ENCODE measurements at regions not wholly inside any gene's neighbourhood (a gene's known extent, or its start where the extent isn't known, plus 50 kb on each side); places are given as distances from the start of the nearest gene placed in this dataset.
A peak's percentile ranks its signal among the peaks of the same experiment; 100 is the strongest.
"Not testable (repeated sequence)": the region's sequence is repeated elsewhere in the genome, so short reads cannot be mapped to it uniquely, and the experiment has no call there.

DNA sequence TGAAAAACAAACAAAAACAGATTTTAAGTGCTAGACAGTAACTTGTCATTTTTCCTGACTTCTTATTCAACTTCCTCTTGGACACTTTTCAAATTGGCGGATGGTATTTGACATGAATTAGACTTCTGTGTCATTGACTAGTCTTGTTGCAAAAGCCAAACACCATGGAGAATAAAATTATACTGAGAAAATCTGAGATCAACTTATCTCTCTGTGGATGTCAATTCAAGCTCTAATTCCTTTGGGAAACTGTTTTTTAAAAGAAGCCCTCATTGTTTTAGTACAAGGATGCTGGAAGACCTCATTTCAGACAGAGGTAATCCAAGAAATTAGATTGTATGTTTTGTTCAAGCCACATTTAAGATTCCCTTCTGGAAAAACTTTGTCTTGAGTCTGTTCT lies 831.0 kb downstream of the SEMA5A start:
- no peak for DNase-seq (ENCODE audit: low read depth)

DNA sequence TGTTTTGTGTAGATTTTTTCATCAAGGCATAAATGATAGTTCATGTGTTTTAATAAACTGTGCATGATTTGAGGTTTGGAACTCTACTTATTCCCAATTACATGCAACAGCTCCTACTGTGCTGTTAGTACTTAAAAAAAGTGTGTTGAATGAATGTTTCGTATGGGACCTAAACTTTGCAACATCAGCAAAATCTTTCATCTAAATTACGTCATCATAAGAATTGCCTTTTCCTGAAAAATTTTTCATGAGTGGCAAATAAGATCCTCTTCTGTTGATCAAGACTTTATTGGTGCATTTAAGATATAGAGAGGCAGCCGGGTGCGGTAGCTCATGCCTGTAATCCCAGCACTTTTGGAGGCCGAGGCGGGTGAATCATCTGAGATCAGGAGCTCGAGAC lies 826.1 kb downstream of the SEMA5A start:
- no peak for DNase-seq (ENCODE audit: low read depth)

DNA sequence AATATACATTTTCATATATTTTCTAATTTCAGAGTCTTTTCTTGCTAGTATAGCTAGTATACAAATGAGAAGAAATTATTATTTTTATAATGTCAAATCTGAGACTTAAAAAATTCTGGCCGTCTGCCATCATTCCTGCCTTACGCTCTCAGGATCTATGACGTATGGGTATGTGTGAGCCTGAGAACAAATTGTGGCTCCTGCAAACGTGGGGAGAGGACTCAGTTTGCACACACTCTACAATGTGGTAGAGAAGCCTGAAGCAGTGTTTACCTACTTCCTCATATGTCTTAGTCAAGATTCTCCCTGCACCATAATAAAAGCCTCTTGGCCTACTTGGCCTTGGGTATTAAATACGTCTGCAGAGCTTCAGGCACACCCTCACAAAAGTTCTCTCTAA lies 825.4 kb downstream of the SEMA5A start:
- DNase-seq (ENCODE audit: low read depth), result no peak

DNA sequence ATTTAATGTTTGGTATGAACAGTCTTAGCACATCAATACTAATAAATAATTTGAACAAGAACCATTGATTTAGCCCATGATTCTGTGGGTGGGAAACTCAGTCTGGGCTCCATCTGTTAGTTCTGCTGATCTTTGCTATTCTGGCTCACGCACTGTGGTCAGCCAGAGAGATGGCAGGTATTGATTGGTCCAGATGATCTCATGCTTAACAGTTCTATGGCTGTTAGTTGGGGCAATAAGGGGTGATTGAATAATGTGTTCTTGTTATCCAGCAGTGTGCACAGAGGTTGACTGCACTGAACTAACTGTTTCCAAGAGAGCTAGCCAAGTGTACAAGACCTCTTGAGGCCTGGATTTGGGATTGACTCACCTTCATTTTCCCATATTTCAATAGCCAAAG lies 824.3 kb downstream of the SEMA5A start:
- no peak for DNase-seq (ENCODE audit: low read depth)

DNA sequence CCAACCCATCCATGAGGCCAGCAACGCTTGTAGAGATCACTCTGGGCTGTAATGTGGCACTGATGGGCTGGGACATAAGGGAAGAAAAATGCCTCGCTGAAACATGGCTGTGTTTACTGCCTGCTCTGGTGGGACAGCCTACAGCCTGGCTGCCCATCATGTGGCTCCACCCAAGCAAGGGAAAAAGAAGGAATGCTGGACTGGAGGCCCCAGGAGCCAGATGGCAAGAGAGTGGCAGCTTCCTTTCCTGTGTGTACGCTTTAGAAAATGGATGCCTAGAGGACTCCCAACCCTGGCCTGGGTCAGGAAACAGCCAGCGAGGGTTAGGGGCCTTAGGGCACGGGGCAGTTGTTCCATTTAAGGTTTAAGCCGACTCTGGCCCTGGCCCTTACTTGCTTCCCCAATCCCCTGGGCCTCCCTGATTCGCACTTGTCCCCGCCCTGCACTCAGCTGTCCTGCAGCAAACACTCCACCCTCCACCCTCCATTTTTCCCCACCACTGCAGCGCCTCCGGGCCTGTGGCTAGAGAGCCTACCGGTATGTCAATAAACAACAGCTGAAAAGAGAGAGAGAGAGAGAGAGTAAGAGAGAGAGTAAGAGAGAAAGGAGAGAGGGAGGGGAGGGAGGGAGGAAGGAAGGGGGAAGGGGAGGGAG lies 819.4 kb downstream of the SEMA5A start:
- DNase-seq (ENCODE audit: low read depth), result no peak

DNA sequence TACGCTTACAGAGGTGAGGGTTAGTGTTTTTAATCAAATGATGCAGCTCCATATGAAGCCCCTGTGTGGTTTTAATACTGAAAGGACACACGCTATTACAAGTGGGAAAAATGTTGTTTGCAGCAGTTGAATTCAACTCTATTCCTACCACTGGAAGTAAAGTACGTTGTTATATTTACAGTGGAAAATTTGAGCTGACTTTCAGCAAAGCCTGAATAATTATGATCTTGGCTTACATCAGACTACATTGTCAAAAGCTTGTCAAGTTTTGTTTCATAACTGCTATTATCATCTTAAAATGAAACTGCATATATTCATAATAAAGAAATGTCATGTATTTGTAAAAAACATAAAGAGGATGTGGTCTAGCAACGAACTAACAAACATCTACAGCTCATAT lies 818.5 kb downstream of the SEMA5A start:
- DNase-seq (ENCODE audit: low read depth), result peak; percentile 36

DNA sequence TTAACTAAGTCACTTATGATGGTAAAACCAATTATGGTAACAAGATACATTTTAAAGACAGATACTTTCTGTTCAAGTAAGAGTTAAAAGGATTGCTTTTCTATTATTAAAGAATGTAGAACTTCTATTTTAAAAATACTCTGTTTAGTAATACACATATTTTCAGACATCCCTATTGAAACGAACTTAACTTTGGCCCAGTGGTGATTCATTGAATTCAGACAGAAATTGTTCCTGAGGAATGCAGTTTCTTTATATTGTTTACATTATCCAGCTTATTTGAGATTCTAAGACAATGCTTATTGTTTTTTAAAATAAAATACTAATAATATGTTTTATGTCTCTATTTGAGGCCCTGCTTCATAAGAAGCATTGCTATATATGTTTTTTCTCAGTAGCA lies 816.4 kb downstream of the SEMA5A start:
- peak; percentile 39 for DNase-seq (ENCODE audit: low read depth)

DNA sequence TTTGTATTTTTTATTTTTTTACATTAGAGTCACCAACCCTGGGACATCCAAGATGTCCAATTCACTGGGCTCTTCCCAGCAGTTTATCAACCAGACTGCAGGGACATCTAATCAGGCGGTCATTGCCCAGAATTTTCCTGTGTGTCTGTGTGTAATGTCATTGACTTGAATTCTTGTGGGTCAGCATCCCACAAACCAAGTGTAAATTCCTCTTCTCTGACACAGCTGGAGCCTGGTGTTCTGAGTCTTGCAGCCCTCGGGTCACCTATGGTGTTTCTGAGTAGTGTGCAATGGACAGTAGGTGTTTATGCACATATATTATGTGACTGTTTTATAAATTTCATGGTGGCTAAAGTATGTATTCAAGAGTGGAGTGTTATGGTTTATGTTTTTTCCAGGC lies 815.7 kb downstream of the SEMA5A start:
- DNase-seq (ENCODE audit: low read depth), result peak; percentile 22

DNA sequence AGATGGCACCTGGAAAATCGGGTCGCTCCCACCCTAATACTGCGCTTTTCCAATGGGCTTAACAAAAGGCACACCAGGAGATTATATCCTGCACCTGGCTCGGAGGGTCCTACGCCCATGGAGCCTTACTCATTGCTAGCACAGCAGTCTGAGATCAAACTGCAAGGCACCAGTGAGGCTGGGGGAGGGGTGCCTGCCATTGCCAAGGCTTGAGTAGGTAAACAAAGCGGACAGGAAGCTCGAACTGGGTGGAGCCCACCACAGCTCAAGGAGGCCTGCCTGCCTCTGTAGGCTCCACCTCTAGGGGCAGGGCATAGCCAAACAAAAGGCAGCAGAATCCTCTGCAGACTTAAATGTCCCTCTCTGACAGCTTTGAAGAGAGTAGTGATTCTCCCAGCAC lies 814.8 kb downstream of the SEMA5A start:
- DNase-seq (ENCODE audit: low read depth), result not testable (repeated sequence)

DNA sequence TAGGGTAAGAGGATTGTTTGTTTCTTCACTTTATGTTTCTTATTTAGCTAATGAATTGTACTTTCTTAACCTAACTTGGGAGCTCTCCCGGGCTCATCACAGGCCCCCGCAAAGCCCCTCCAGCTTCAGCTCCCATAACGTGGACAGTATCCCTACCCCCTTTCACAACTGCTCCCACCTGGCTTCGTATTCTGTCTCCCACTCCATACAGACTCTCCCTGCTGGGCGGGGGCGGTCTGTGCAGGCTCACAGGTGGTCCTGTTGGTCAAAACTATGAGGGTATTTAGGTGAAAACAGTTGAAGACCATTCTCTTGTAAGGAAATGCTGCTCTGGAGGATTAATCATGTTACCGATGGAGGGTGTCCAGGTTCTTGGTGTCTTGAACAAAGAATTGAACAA lies 805.3 kb downstream of the SEMA5A start:
- no peak for DNase-seq (ENCODE audit: low read depth)

DNA sequence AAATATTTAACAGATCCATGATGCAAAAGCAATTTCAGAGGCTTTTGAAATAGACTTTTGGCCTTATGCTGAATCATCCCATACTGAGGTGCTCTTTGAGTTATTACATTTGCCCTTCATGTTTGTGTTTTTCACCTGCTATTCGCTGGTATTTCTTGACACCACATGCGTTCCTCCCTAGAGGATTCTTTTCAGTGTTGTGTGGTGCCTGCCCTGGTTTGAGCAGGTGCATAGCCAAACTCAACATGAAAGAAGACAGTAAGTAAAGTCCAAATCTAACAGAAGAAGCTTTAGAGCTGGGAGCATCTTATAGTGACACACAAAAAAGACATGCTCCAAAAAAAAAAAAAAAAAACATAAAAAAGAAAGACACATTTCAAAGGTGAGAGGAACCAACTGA lies 796.3 kb downstream of the SEMA5A start:
- no peak for DNase-seq (ENCODE audit: low read depth)

DNA sequence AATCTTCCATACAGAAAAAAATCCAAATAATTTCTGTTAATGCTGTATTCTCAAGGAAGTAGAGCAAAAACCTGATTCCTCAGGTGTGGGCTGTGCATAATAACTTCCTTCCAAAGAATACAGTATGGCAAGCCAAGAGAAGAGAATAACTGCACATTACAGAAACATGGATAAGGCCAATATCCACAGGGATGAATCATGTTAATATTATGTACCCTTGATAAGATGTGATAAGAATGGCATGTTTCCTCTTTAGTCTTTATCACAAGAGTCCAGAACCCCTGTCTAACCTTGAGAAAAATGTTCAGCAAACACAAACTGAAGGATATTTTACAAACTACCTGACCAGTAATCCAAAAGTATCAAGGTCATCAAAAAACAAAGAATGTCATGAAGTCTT lies 795.8 kb downstream of the SEMA5A start:
- no peak for DNase-seq (ENCODE audit: low read depth)

DNA sequence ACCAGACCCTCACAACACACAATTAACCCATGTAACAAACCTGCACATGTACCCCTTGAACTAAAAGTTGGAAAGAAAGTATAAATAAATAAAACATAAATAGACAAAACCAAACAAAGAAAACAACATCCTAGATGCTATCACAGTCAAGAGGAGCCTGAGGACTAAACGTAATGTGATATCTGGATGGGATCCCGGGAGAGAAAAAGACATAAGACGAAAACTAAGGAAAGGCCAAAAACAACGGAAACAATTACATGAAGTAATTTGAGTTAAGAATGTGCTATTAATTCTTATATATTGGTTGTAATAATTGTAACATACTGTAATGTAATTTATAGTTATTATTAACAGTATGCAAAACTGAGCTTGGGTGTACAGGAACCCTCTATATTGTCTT lies 793.9 kb downstream of the SEMA5A start:
- DNase-seq (ENCODE audit: low read depth), result peak; percentile 48

DNA sequence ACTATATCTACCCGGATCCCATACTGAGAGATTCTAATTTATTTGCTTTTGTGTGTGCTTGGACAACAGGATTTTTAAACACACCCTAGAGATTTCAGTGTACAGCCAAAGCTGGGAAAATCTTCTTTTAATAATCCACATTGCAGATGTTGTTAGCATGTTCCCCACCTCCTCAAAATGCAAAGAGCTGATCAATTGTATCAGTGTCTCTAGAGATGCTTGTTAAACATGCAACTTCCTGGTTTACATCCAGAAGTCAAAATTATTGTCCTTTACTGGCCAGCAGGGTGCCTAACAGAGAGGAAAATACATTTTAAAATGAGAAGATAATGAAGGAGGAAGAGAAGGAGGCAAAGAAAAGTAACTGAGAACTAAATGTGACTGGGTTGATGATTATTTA lies 793.3 kb downstream of the SEMA5A start:
- DNase-seq (ENCODE audit: low read depth), result no peak

DNA sequence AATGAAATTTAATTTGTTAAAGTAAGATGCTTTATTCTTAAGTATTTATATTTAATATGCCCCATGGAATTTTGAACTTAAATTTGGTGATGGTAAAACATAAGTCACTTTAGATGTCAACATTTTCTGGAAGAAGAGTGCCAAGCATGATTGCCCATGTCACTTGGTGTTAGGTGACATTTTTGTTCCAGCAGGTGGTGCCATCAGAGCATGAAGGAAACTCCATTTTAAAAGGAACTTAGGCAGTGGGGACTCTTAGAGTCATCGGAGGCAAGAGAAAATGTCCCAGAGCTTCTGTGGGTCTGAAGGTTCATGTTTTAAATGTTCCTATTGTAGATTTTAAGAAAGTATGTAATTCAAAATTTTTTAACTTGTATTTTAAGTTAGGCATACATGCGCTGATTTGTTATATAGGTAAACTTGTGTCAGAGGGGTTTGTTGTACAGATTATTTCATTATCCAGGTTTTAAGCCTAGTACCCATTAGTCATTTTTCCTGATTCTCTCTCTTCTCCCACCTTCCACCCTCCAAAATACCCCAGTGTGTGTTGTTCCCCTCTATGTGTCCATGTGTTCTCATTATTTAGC lies 789.3 kb downstream of the SEMA5A start:
- DNase-seq (ENCODE audit: low read depth), result peak; percentile 54

DNA sequence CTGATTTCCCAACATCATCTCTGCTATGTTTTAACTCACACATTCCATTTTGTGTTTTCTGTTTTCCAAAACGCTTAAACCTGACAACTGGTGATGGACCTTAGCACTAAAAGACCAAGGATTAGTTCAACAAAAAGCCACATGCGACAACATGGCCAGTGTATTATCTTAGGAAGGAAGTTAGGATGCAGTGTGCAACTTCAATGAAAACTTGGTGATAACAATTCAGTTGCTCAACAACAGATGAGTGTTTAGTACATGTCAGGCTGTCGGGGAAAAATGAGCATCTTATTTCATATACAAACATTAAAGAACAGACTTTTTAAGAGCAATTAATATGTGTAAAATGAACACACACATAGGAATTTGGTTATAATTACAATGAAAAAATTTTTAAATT lies 780.0 kb downstream of the SEMA5A start:
- DNase-seq (ENCODE audit: low read depth), result no peak

DNA sequence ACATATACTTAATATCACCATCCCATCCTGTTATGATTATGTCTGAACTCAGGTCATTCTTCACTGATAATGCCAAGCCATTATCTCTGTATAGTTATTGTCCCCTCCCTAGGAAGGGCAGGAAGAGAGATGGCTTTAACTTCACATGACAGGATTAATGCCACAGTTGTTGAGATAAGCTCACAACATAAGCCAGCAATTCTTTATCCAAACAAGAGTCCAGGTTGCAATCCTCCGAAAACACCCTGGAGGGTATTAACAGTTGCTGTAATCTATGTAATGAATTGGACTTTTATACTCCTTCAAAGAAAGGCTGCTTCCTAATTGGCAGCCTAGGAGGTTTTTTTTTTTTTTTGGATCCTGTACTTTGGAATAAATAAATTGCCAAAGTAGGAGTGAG lies 779.4 kb downstream of the SEMA5A start:
- no peak for DNase-seq (ENCODE audit: low read depth)

DNA sequence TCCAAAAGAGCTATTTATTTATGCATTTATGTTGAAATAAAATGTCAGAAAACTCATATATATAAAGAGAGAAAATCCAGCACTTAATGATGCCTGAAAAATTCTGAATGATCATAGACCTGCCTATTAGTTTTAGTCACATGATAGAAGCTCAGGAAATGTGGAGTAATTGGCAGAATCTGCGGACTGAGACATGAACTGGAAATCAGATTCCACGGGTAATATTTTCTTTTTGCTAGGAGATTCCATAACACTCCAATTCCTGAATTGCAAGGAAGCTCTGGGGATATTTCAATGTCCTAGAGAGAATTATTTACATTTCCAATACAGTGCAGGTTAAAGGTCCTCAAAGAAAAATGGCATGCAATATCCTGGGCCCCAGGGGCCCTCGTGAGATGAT lies 778.8 kb downstream of the SEMA5A start:
- DNase-seq (ENCODE audit: low read depth), result no peak

DNA sequence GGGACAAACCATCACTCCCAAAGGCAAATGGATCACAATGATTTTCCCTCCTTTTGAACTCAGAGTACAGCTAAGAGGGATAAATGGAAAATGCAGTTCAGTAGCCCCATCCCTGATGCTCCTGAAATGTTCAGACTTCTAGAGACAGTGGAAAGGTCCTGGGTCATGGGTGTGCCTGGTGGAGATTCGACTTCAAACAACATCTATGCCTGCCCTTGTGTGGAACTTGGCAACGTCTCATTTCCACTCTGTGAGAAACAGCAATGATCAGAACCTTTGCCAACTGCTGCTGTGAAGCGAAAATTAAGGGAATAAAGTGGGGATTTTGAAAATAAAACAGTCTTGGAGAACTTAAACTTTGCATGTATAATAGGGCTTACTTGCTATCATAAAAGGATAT lies 778.1 kb downstream of the SEMA5A start:
- no peak for DNase-seq (ENCODE audit: low read depth)

DNA sequence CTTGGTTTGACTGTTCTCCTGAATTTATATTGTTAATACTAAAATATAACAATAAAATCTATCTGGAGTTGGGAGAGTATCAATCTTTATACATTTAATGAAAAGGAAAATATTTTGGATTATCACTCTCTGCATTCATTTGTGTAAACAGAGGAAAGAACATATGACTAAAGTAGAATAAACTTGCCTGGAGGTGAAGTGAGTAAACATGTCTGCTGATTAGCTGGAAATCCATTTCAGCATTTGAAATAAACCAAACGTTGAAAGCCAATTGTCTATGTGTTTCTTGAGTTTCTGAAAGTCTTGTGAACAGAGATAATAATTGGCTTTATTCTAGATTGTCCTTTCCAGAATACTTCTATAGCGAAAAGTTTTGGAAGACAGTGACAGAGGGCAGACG lies 776.2 kb downstream of the SEMA5A start:
- DNase-seq (ENCODE audit: low read depth), result no peak

DNA sequence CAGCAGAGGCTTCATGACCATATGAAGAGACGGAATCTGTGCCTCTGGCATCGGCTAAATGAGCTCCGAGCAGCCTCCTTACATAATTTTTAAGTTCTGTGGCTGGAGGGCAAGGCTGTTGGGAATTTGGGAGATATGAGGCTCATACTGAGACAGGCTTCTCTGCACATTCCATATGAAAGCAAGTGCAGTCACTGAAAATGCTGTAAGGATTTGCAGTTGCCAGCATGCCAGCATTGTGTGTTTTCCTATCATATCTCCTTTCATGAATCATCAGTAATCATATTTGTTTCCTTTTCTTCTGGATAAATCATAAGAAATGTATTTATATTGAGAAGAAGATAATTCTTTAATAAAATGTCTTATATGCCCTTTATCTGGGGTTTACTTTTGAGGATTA lies 775.4 kb downstream of the SEMA5A start:
- peak; percentile 37 for DNase-seq (ENCODE audit: low read depth)

DNA sequence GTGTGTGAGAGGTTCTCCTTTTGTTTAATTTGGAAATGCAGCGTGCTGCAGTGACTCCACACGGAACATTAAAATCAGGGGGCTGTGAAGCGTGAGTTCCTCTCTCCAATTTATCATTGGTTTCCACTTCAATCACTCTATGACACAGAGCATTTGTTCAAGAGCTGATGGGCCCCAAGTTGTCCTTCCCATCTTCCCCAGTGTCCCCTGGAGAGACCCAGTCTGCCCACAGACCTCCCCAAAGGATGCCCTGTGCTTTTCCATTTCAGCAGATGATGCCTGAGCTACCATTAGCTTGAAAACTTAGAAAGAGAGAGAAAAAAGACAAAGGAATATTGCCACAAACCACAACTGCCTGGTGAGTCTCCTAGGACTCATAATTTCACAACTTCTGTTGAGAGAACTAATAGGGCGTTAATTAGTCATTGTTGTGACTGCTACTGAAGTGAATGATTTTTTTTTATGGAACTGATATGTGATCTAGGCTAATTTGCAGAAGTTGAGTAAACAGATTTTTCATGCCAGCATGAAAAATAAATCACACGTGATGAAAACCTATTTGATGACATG lies 772.7 kb downstream of the SEMA5A start:
- no peak for DNase-seq (ENCODE audit: low read depth)

DNA sequence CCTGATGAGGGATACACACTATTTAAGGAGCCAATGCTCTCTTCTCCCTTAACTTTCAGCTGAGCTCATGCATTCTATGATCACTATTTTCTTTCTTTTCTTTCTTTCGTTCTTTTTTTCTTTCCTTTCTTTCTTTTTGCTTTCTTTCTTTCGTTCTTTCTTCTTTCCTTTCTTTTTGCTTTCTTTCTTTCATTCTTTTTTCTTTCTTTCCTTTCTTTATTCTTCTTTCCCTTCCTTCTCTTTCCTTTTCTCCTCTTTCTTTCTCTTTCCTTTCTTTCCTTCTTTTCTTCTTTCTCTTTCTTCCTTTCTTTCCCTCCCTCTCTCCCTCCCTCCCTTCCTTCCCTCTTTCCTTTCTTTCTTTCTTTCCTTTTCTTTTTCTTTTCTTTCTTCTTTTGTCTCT lies 761.2 kb downstream of the SEMA5A start:
- DNase-seq (ENCODE audit: low read depth), result no peak

DNA sequence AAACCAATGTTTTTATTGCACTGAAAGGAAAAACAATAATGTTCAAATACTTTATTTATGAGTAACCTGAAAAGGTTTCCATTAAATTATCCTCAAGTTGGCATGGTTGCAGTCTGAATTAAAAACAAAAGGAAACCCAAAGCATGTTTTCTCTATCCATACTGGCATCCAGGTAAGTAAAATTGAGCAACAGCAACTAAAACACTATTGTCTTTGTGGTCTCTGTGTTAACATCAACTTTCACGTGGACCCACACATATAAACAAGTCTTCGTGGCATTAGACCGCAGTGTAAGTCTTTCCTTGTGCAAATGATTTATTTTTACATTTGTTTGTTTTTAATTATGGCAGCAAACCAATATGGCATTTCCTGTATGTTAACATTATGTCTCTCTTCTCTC lies 757.6 kb downstream of the SEMA5A start:
- DNase-seq (ENCODE audit: low read depth), result peak; percentile 44

Data from fibroblast of gingiva (primary cell).